Calu3 (cell line): ENCODE measurements at regions not wholly inside any gene's neighbourhood (a gene's known extent, or its start where the extent isn't known, plus 50 kb on each side); places are given as distances from the start of the nearest gene placed in this dataset.

Experiments
- BruUV-seq: library from RNA; stranded (reverse); fragments of 400-500 nt; replicated peaks from 2 replicates; lab custom pipeline; 2021; lab: Mats Ljungman, UMichigan
- CTCF ChIA-PET: fragments of 300-600 bp; sonication (Branson Sonifier 250); formaldehyde crosslinking; loops from one replicate; lab custom pipeline; 2022; ENCODE audit warnings: antibody characterized with exemption; lab: Charles Lee
- DNase-seq: peaks from one replicate; pipeline ENCODE4 v3.0.0; 2022
- H3K27ac Mint-ChIP-seq: one replicate; pipeline ENCODE4 v1.8.0; 2022; ENCODE audit warnings: mixed read lengths; ENCODE audit not compliant: unreplicated experiment
- H3K27me3 Mint-ChIP-seq: one replicate; pipeline ENCODE4 v1.8.0; 2022; ENCODE audit warnings: mixed read lengths; ENCODE audit not compliant: unreplicated experiment
- H3K36me3 Mint-ChIP-seq: one replicate; pipeline ENCODE4 v1.8.0; 2022; ENCODE audit warnings: mild to moderate bottlenecking, moderate library complexity, mixed read lengths; ENCODE audit not compliant: insufficient read depth, unreplicated experiment
- H3K4me1 Mint-ChIP-seq: one replicate; pipeline ENCODE4 v1.8.0; 2022; ENCODE audit warnings: mild to moderate bottlenecking, low read depth, mixed read lengths; ENCODE audit not compliant: unreplicated experiment
- H3K4me3 Mint-ChIP-seq: one replicate; pipeline ENCODE4 v1.8.0; 2022; ENCODE audit warnings: mild to moderate bottlenecking, low read depth, moderate library complexity, mixed read lengths; ENCODE audit not compliant: unreplicated experiment
- H3K9me3 Mint-ChIP-seq: one replicate; pipeline ENCODE4 v1.8.0; 2022; ENCODE audit warnings: low read depth, mixed read lengths; ENCODE audit not compliant: unreplicated experiment
- CTCF ChIP-seq: fragments of 200-600 bp; IDR thresholded peaks from one replicate; pipeline ENCODE4 v1.8.0; 2022; ENCODE audit warnings: antibody characterized with exemption; ENCODE audit not compliant: unreplicated experiment
- intact Hi-C: fragments of 100-400 bp; cut with micrococcal nuclease; formaldehyde crosslinking; loops from one replicate; pipeline ENCODE4 v1.10.0; 2022; ENCODE audit not compliant: unreplicated experiment

GRCh38 chr18:60888071-60888624 lies 445.1 kb upstream of the CDH20 start:
- H3K27ac Mint-ChIP-seq: no peak overlapping the region
- CTCF ChIA-PET: no interaction called here
- peaks cover 15% of the 10 kb centered on the region for H3K4me1 Mint-ChIP-seq
- BruUV-seq: no TSS peak
- no peak overlapping the region for H3K4me3 Mint-ChIP-seq
- no peak for DNase-seq
- TF ChIP-seq CTCF: no peak
- intact Hi-C loops: no loop called here
- no peaks in the 10 kb centered on the region for H3K9me3 Mint-ChIP-seq
- H3K27me3 Mint-ChIP-seq: no peaks in the 10 kb centered on the region
- peaks cover 5% of the 10 kb centered on the region for H3K36me3 Mint-ChIP-seq

- CTCF ChIA-PET: no interaction called here
- Mint-ChIP-seq H3K9me3 (no peaks in the 10 kb centered on the region), H3K4me1 (peaks cover 28% of the 10 kb centered on the region), H3K36me3 (peaks cover 12% of the 10 kb centered on the region), H3K27me3 (no peaks in the 10 kb centered on the region), H3K27ac (no peak overlapping the region), H3K4me3 (no peak overlapping the region)
- intact Hi-C loops: no loop called here
- BruUV-seq: no TSS peak
- DNase-seq: no peak
- TF ChIP-seq CTCF: no peak
Measured at GRCh38 chr18:60889442-60889841, 443.8 kb upstream of the CDH20 start.

GRCh38 chr18:60891936-60892335 lies 441.3 kb upstream of the CDH20 start:
- peaks cover 19% of the 10 kb centered on the region for H3K36me3 Mint-ChIP-seq
- peak overlapping the region; percentile 97 for H3K27ac Mint-ChIP-seq
- CTCF ChIA-PET: interaction anchor here (0.6 to 1.6 kb wide), 2 partner anchors 82 to 1244 kb away, joined by 3 read pairs; no protein-coding TSS in a partner anchor
- intact Hi-C loops: loop anchor here (5.0 kb wide), 1 partner anchor 80 kb away; no protein-coding TSS in a partner anchor
- DNase-seq: no peak
- no TSS peak for BruUV-seq
- H3K9me3 Mint-ChIP-seq: no peaks in the 10 kb centered on the region
- no peaks in the 10 kb centered on the region for H3K27me3 Mint-ChIP-seq
- H3K4me1 Mint-ChIP-seq: peaks cover 51% of the 10 kb centered on the region
- no peak for TF ChIP-seq CTCF
- peak overlapping the region; percentile 28 for H3K4me3 Mint-ChIP-seq

- Mint-ChIP-seq H3K4me1 (peaks cover 52% of the 10 kb centered on the region), H3K27ac (peak overlapping the region; percentile 97), H3K27me3 (no peaks in the 10 kb centered on the region), H3K36me3 (peaks cover 19% of the 10 kb centered on the region), H3K9me3 (no peaks in the 10 kb centered on the region), H3K4me3 (peak overlapping the region; percentile 28)
- intact Hi-C loops: loop anchor here (5.0 kb wide), 1 partner anchor 80 kb away; no protein-coding TSS in a partner anchor
- no TSS peak for BruUV-seq
- TF ChIP-seq CTCF: no peak
- CTCF ChIA-PET: interaction anchor here (0.6 to 1.6 kb wide), 2 partner anchors 83 to 1243 kb away, joined by 3 read pairs; no protein-coding TSS in a partner anchor
- DNase-seq: no peak
Measured at GRCh38 chr18:60892441-60892840, 440.8 kb upstream of the CDH20 start.
